Gastroesophageal sphincter (tissue), 4 donors: ENCODE measurements at regions not wholly inside any gene's neighbourhood (a gene's known extent, or its start where the extent isn't known, plus 50 kb on each side); places are given as distances from the start of the nearest gene placed in this dataset.
"Not testable (repeated sequence)": the region's sequence is repeated elsewhere in the genome, so short reads cannot be mapped to it uniquely, and the experiment has no call there.

Source experiments
- ATAC-seq: fragments of 150-250 bp; one replicate; pipeline ENCODE4 v1.9.1; 2016; ENCODE audit warnings: mild to moderate bottlenecking, moderate library complexity
- H3K27ac ChIP-seq, 4 donors: fragments of 200-600 bp; sonication (generic) in 3 of 4; 1 replicate in 3 of 4; 2 replicates in 1 of 4; pipeline ENCODE4 v1.5.1; 2016 to 2019
- H3K27me3 ChIP-seq: fragments of 200-600 bp; sonication (generic); one replicate; pipeline ENCODE4 v1.5.1; 2019
- H3K36me3 ChIP-seq, 2 donors: fragments of 200-600 bp; sonication (generic); one replicate each; pipeline ENCODE4 v1.5.1; 2019; ENCODE audit warnings: control low read depth in 1 of 2
- H3K4me1 ChIP-seq, 3 donors: fragments of 200-600 bp; sonication (generic); 1 replicate in 2 of 3; 2 replicates in 1 of 3; pipeline ENCODE4 v1.5.1; 2016 to 2019; ENCODE audit warnings: control low read depth in 2 of 3
- H3K4me3 ChIP-seq, 2 donors: fragments of 200-600 bp; sonication (generic); one replicate each; pipeline ENCODE4 v1.5.1; 2019; ENCODE audit warnings: mild to moderate bottlenecking in 1 of 2, moderate library complexity in 1 of 2
- H3K9me3 ChIP-seq, 3 donors: fragments of 200-600 bp; sonication (generic); one replicate each; pipeline ENCODE4 v1.5.1; 2017 to 2019; ENCODE audit warnings: control low read depth in 2 of 3
- EP300 ChIP-seq: sonication (generic); formaldehyde crosslinking; IDR thresholded peaks from one replicate; pipeline ENCODE4 v1.6.1; 2017; ENCODE audit warnings: antibody characterized with exemption, mild to moderate bottlenecking
- POLR2A ChIP-seq, 2 donors: fragments of 450-650 bp; IDR thresholded peaks; one replicate each; pipeline ENCODE4 v1.6.1; 2017; ENCODE audit warnings: antibody characterized with exemption in 2 of 2, mild to moderate bottlenecking in 2 of 2, moderate library complexity in 1 of 2
- POLR2AphosphoS5 ChIP-seq: sonication (generic); formaldehyde crosslinking; IDR thresholded peaks from one replicate; pipeline ENCODE4 v1.6.1; 2017; ENCODE audit warnings: antibody characterized with exemption
- WGBS, 2 donors: methylation state at CpG; one replicate each; pipeline ENCODE4 v1.1.5; 2018; ENCODE audit warnings: low coverage in 1 of 2; 5-methylcytosine and 5-hydroxymethylcytosine counted together
- TF ChIP-seq, protein P1 (sequence below), 4 experiments: fragments of 200-600 bp in 2 of 4; fragments of 450-650 bp in 2 of 4; sonication (generic) in 1 of 4; IDR thresholded peaks; one replicate each; pipeline ENCODE4 v1.5.1; 2017 to 2019; ENCODE audit warnings: antibody characterized with exemption in 4 of 4, mild to moderate bottlenecking in 2 of 4, moderate library complexity in 2 of 4

DNA sequence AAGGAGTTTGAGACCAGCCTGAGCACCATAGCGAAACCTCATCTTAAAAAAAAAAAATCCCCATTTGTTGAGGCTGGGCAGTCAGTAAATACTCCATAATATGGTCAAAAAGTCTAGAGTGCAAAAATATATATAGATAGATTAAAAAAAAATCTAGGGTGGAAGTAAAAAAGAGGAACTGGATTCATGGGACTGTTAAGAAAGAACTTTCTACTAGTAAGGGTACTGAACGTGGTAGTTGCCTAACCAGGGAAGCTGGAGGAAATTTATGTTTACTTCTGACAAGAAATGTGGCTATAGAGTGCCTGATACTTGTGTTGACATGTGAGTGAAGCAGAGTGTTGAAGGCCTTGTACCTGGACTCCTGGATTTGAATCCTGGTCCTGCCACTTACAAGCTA, 265.9 kb upstream of the FAM78B start:
- 62% methylated on average over 2 of the region's 2 CpGs; no CpG with 5 or more reads in 1 of the 2 donors for WGBS, 2 donors
- peaks cover 9% of the 10 kb centered on the region for H3K27me3 ChIP-seq
- H3K4me1 ChIP-seq, result no peaks in the 10 kb centered on the region
- H3K36me3 ChIP-seq, result no peaks in the 10 kb centered on the region
- H3K27ac ChIP-seq, result no peak overlapping the region
- H3K9me3 ChIP-seq, result no peaks in the 10 kb centered on the region
- H3K4me3 ChIP-seq, result no peak overlapping the region
- no peak for ATAC-seq
- TF ChIP-seq POLR2A (IDR thresholded peaks at IDR 0.05) (no peak), POLR2AphosphoS5 (no peak), EP300 (no peak)
- TF ChIP-seq, protein P1, sequence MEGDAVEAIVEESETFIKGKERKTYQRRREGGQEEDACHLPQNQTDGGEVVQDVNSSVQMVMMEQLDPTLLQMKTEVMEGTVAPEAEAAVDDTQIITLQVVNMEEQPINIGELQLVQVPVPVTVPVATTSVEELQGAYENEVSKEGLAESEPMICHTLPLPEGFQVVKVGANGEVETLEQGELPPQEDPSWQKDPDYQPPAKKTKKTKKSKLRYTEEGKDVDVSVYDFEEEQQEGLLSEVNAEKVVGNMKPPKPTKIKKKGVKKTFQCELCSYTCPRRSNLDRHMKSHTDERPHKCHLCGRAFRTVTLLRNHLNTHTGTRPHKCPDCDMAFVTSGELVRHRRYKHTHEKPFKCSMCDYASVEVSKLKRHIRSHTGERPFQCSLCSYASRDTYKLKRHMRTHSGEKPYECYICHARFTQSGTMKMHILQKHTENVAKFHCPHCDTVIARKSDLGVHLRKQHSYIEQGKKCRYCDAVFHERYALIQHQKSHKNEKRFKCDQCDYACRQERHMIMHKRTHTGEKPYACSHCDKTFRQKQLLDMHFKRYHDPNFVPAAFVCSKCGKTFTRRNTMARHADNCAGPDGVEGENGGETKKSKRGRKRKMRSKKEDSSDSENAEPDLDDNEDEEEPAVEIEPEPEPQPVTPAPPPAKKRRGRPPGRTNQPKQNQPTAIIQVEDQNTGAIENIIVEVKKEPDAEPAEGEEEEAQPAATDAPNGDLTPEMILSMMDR (IDR thresholded peaks at IDR 0.05), result no peak

DNA sequence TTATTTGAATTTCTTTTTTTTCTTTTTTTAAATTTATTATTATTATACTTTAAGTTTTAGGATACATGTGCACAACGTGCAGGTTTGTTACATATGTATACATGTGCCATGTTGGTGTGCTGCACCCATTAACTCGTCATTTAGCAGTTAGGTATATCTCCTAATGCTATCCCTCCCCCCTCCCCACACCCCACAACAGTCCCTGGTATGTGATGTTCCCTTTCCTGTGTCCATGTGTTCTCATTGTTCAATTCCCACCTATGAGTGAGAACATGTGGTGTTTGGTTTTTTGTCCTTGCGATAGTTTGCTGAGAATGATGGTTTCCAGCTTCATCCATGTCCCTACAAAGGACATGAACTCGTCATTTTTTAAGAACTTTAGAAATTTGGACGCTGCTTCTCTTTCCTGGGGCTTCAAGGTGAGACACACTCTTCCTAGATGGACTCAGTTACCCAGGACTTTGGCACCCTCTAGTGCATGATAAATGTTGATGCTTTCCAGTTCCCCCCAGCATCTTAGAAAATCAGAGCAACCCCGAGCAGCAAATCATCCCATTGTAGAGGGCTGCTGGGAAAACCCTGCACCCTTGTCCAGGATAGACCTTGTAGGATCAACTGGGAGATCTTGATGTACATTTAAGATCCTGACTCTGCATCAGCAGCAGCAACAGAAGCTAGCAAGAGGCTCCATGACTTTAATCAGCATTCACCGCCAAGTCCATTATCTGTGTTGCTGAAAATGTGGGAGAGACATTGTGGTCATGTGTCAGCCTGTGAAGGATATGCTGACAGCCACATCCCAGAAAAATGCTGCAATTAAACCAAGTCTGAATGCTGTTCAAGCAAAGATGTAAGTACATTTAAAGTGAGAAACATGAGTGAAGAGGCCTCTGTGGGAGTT, 266.9 kb upstream of the FAM78B start:
- H3K4me3 ChIP-seq, ATAC-seq, H3K4me1 ChIP-seq, H3K27me3 ChIP-seq, H3K36me3 ChIP-seq, H3K9me3 ChIP-seq, H3K27ac ChIP-seq: not testable (repeated sequence)
- WGBS, 2 donors, result 26 to 29% methylated on average over 4 to 6 of the region's 7 CpGs

DNA sequence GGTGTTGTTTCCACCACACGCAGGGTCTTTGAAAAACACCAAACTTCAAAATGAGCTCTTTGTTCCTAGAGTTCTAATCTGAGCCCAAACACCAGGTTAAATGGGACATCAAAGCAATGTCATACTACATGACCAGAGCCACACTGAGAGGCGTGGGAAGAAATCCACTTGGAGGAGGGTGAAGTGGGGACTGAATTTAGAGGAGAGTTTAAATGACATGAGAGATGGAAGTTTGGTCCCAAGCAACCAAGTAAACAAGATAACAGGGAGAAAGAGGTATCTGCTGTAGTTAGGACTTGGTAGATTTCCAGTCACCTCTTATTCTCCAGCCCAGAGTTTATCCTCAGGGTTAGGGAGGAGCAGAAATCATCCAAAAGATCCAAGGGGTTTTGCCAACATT, 290.9 kb upstream of the FAM78B start:
- no peak for ATAC-seq
- Histone ChIP-seq H3K27ac (no peak overlapping the region), H3K4me3 (no peak overlapping the region), H3K4me1 (no peaks in the 10 kb centered on the region), H3K9me3 (no peaks in the 10 kb centered on the region), H3K36me3 (no peaks in the 10 kb centered on the region), H3K27me3 (no peaks in the 10 kb centered on the region)
- WGBS, 2 donors, result 71 to 75% methylated on average over 1 to 2 of the region's 2 CpGs
- TF ChIP-seq, protein P1 (IDR thresholded peaks at IDR 0.05), result no peak
- no peak for TF ChIP-seq POLR2A (IDR thresholded peaks at IDR 0.05)
- no peak for TF ChIP-seq POLR2AphosphoS5
- TF ChIP-seq EP300, result no peak

DNA sequence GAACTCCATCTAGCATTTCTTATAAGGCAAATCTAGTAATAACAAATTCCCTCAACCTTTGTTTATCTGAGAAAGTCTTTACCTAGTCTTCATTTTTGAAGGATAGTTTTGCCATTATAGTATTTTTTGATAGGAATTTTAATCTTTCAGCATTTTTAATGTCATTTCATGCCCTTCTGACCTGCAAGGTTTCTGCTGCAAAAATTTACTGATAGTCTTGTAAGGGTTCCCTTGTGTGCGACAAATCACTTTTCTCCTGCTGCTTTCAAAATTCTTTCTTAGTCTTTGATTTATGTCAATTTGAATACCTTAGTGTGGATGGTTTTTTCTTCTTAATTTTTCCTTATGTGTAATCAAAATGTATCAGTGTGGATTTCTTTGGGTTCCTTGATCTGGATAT, 297.5 kb upstream of the FAM78B start:
- peaks cover 0 to 12% (median 0%) of the 10 kb centered on the region in 3 donors for H3K9me3 ChIP-seq
- no peak overlapping the region for H3K4me3 ChIP-seq
- H3K27ac ChIP-seq, result no peak overlapping the region
- H3K27me3 ChIP-seq, result no peaks in the 10 kb centered on the region
- 87% methylated on average over 1 of the region's 1 CpG; no CpG with 5 or more reads in 1 of the 2 donors for WGBS, 2 donors
- H3K36me3 ChIP-seq, result no peaks in the 10 kb centered on the region
- TF ChIP-seq POLR2AphosphoS5 (no peak), POLR2A (IDR thresholded peaks at IDR 0.05) (no peak), EP300 (no peak)
- TF ChIP-seq, protein P1 (IDR thresholded peaks at IDR 0.05), result no peak
- no peaks in the 10 kb centered on the region for H3K4me1 ChIP-seq
- no peak for ATAC-seq

DNA sequence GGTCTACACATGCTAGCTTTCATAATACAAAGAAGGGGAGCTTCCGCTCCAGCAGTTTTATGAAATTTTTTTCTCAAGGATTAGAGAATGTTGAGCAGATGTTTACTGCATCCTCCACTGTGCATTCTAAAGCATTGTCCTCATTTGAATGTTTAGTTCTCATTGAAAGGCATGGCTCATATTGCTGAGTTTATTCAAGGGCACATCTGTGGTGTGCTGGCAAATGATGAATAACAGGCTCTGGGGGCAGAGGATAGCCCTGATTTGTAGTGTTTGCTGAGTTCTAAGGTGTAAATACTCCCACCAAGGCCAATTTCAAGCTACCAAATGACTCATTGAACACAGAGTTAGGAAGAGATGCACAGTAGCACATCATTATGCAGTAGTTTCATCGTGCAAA, 303.2 kb upstream of the FAM78B start:
- peaks cover 0 to 7% (median 0%) of the 10 kb centered on the region in 3 donors for H3K9me3 ChIP-seq
- no peak for ATAC-seq
- H3K27ac ChIP-seq, result no peak overlapping the region
- no peaks in the 10 kb centered on the region for H3K4me1 ChIP-seq
- 49 to 64% methylated on average over 2 of the region's 2 CpGs for WGBS, 2 donors
- no peak overlapping the region for H3K4me3 ChIP-seq
- no peaks in the 10 kb centered on the region for H3K36me3 ChIP-seq
- peaks cover 20% of the 10 kb centered on the region for H3K27me3 ChIP-seq
- TF ChIP-seq, protein P1 (IDR thresholded peaks at IDR 0.05), result no peak
- TF ChIP-seq POLR2AphosphoS5 (no peak), EP300 (no peak), POLR2A (IDR thresholded peaks at IDR 0.05) (no peak)
